ENCODE measurements at regions not wholly inside any gene's neighbourhood (a gene's known extent, or its start where the extent isn't known, plus 50 kb on each side); places are given as distances from the start of the nearest gene placed in this dataset.

DNA sequence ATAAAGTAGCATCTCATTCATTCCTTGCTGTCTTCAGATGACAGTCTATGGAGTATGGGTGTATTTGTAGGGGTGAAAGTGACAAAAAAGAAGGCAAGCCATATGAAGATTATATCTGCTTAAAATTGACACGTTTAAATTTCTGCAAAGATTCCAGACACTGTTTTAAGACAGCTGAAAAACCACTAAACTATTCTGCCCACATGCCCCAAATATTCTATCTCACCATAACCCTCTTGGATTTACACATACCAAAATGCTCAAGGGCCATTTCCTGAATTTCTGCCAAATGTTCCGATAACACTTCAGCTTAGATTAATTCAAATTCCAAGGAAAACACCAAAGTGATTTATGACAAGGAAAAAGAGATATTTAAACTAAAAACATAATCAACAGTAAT, 99.9 kb upstream of the IL6 start:
- Histone ChIP-seq H3K27ac (no peak overlapping the region), H3K9me3 (replicated peaks) (no peaks in the 10 kb centered on the region), H3K27me3 (replicated peaks) (no peaks in the 10 kb centered on the region), H3K4me3 (no peak overlapping the region), H3K36me3 (no peaks in the 10 kb centered on the region), H3K4me1 (replicated peaks) (no peaks in the 10 kb centered on the region)
- DNase-seq (ENCODE audit: low read depth in 1 of 2, low spot score in 2 of 2) = no peak

DNA sequence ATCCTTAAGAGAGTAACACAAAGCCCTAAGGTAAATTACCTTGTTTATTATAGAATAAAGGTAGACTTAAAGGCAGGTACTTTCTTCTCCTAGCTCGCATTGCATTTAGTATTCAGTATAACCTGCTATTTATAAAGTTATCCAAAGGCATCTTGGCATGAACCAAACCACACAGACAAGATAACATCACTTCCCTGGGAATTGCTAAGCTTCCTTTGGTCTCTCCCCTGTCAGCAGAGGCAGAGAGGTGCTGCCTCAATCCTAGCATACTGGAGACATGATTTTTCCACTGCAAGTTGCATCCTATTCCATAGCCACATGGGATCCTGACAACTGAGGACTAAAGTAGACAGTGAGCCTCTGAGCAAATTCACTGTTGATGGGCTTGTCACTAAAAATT, 101.7 kb upstream of the IL6 start:
- Histone ChIP-seq H3K4me3 (no peak overlapping the region), H3K27ac (no peak overlapping the region), H3K27me3 (replicated peaks) (no peaks in the 10 kb centered on the region), H3K9me3 (replicated peaks) (no peaks in the 10 kb centered on the region), H3K4me1 (replicated peaks) (no peaks in the 10 kb centered on the region), H3K36me3 (no peaks in the 10 kb centered on the region)
- no peak for DNase-seq (ENCODE audit: low read depth in 1 of 2, low spot score in 2 of 2)

DNA sequence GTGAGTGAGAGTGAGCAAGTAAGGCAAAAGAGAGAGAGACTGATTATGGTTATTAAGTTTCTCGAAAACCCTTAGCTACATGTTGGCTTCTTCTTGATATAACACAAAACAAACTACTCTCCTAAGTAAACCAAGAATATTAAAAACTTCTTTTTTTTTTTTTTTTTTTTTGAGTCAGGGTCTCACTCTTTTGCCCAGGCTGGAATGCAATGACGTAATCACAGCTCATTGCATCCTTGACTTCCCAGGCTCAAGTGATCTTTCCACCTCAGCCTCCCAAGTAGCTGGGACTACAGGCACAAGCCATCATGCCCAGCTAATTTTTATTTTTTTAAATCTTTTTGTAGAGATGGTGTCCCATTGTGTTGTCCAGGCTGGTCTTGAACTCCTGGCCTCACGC, 102.2 kb upstream of the IL6 start:
- Histone ChIP-seq H3K4me3 (no peak overlapping the region), H3K9me3 (replicated peaks) (no peaks in the 10 kb centered on the region), H3K4me1 (replicated peaks) (no peaks in the 10 kb centered on the region), H3K27ac (no peak overlapping the region), H3K36me3 (no peaks in the 10 kb centered on the region), H3K27me3 (replicated peaks) (no peaks in the 10 kb centered on the region)
- no peak for DNase-seq (ENCODE audit: low read depth in 1 of 2, low spot score in 2 of 2)

DNA sequence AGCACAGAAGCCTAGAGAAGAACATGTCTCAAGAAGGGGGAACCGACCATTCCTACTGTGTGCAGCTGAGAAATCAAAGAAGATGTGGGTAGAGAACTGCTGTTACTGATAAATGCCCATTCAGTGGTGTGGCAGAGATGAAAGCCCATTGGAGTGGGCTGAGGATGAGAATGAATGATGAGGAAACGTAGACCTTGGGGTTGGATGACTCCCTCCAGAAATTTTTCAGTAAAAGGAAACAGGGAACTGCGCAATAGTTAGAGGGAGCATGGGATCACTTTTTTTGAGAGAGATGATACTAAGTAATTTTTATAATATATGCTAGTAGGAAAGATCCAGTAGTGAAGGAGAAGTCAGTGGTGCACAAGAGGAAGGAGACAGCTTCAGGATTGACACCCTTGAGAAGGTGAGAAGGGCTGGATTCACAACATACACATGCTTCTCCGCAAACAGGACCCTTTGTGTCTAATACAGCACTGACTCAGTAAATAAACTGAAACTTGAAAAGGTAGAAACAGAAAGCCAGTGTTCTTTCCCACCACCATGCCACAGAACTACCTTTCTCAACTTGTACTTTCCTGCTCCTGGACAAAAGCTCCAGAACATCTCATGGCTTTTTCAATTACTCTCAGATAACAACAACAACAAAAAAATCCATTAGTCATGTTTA, 104.7 kb upstream of the IL6 start:
- H3K36me3 ChIP-seq = no peaks in the 10 kb centered on the region
- H3K9me3 ChIP-seq (replicated peaks) = 0 out of 2 replicates have a peak, but pooled peaks cover 3% of the 10 kb centered on the region
- no peak overlapping the region for H3K27ac ChIP-seq
- H3K27me3 ChIP-seq (replicated peaks) = no peaks in the 10 kb centered on the region
- H3K4me3 ChIP-seq = no peak overlapping the region
- H3K4me1 ChIP-seq (replicated peaks) = no peaks in the 10 kb centered on the region
- DNase-seq (ENCODE audit: low read depth in 1 of 2, low spot score in 2 of 2) = no peak

DNA sequence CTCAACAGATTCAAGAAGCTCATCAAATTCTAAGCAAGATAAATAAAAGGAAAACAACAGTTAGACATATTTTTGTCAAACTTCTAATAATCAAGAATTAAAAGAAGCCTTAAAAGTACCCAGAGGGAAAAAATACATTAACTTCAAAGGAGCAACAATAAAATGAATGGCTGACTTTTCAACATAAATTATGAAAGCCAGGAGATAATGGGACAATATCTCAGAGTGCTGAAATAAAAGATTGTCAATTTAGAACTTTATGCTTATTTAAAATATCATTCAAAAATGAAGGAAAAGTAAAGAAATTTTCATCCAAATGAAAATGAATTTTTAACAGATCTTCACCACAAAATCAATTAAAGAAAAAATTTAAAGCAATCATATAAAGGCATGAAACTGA, 108.5 kb upstream of the IL6 start:
- Histone ChIP-seq H3K27me3 (replicated peaks) (no peaks in the 10 kb centered on the region), H3K4me3 (no peak overlapping the region), H3K9me3 (replicated peaks) (0 out of 2 replicates have a peak, but pooled peaks cover 3% of the 10 kb centered on the region), H3K4me1 (replicated peaks) (no peaks in the 10 kb centered on the region), H3K27ac (no peak overlapping the region), H3K36me3 (no peaks in the 10 kb centered on the region)
- DNase-seq (ENCODE audit: low read depth in 1 of 2, low spot score in 2 of 2) = no peak

DNA sequence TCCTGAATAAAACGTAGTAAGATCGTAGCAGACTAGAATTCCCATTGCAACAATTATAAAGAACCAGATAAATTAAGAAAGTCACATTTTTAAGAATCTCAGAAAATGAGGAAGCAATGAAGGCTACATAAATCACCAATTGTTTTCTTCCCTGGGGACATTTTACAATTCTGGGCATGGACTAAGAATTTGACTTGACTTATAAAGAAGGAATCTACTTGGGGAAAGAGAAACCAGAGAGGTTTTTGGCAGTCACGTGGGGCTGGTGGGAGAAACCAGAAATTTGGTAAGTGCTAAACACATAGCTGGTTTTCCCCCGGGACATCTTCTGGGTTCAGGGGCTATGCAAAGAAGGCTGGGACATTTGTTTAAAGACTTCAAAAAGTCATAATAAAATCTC, 109.8 kb upstream of the IL6 start:
- no peaks in the 10 kb centered on the region for H3K4me1 ChIP-seq (replicated peaks)
- H3K27ac ChIP-seq = no peak overlapping the region
- no peak for DNase-seq (ENCODE audit: low read depth in 1 of 2, low spot score in 2 of 2)

DNA sequence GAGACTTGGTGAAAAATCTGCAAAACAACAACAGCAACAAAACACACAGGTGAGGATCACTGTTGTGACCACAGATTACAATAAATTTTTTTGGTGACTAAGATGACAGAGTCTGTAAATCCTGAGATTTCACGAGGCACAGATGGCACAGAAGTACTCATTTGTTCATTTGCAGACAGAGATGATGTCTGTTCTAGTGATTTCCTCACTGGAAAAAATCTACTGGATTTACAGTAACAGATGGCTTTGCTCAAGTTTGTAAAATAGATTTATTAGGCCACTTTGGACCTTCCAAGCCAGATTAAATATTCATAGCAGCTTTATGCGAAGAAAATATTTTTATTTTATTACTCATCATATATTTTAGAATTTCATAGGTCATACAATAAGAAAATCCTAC, 113.5 kb upstream of the IL6 start:
- Histone ChIP-seq H3K27me3 (replicated peaks) (no peaks in the 10 kb centered on the region), H3K27ac (no peak overlapping the region), H3K9me3 (replicated peaks) (0 out of 2 replicates have a peak, but pooled peaks cover 2% of the 10 kb centered on the region), H3K36me3 (no peaks in the 10 kb centered on the region), H3K4me3 (no peak overlapping the region), H3K4me1 (replicated peaks) (peaks cover 14% of the 10 kb centered on the region)
- DNase-seq (ENCODE audit: low read depth in 1 of 2, low spot score in 2 of 2) = no peak

More for the DNA sequence above, 109.8 kb upstream of the IL6 start:
- Histone ChIP-seq H3K4me3 (no peak overlapping the region), H3K27me3 (replicated peaks) (no peaks in the 10 kb centered on the region), H3K9me3 (replicated peaks) (0 out of 2 replicates have a peak, but pooled peaks cover 3% of the 10 kb centered on the region), H3K36me3 (no peaks in the 10 kb centered on the region)

DNA sequence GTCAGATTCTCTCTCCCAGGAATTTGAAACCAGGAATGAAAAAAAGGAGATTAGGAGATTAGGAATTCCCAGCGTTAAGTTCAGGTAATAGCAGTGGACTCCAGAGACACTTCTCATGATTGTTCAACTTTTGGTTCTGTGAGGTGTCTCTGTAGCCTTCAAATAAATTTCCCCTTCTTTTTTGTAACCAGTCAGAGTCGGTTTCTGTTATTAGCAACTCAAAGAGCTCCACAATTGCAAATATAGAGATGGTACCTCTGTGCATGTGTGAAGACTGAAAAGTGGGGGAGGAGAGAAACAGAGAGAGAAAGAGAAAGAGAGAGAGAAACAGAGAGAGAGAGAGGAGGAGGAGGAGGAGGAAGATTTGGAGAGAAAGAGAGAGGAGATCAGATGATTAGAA, 112.8 kb upstream of the STEAP1B start:
- H3K27me3 ChIP-seq (replicated peaks) = no peaks in the 10 kb centered on the region
- no peaks in the 10 kb centered on the region for H3K36me3 ChIP-seq
- H3K4me1 ChIP-seq (replicated peaks) = peaks cover 14% of the 10 kb centered on the region
- no peaks in the 10 kb centered on the region for H3K9me3 ChIP-seq (replicated peaks)
- no peak for DNase-seq (ENCODE audit: low read depth in 1 of 2, low spot score in 2 of 2)
- no peak overlapping the region for H3K4me3 ChIP-seq
- no peak overlapping the region for H3K27ac ChIP-seq

DNA sequence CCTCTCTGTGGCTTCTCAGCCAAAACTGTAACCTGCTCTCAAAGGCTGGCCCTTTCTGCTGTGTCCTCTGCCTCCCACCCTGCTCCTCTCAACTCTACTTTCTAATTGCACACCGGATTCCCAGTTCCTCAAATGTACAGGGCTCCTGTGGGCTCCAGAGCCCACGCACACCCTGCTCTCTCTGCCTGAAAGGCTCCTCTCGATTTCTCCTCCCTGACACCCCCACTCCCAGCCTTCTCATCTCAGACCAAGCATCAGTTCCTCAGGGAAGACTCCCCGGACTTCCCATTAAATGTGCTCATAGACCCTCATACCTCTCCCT, 111.7 kb upstream of the STEAP1B start:
- H3K4me1 ChIP-seq (replicated peaks) = peaks cover 18% of the 10 kb centered on the region
- no peaks in the 10 kb centered on the region for H3K9me3 ChIP-seq (replicated peaks)
- no peaks in the 10 kb centered on the region for H3K27me3 ChIP-seq (replicated peaks)
- DNase-seq (ENCODE audit: low read depth in 1 of 2, low spot score in 2 of 2) = no peak
- no peaks in the 10 kb centered on the region for H3K36me3 ChIP-seq
- no peak overlapping the region for H3K27ac ChIP-seq
- no peak overlapping the region for H3K4me3 ChIP-seq

DNA sequence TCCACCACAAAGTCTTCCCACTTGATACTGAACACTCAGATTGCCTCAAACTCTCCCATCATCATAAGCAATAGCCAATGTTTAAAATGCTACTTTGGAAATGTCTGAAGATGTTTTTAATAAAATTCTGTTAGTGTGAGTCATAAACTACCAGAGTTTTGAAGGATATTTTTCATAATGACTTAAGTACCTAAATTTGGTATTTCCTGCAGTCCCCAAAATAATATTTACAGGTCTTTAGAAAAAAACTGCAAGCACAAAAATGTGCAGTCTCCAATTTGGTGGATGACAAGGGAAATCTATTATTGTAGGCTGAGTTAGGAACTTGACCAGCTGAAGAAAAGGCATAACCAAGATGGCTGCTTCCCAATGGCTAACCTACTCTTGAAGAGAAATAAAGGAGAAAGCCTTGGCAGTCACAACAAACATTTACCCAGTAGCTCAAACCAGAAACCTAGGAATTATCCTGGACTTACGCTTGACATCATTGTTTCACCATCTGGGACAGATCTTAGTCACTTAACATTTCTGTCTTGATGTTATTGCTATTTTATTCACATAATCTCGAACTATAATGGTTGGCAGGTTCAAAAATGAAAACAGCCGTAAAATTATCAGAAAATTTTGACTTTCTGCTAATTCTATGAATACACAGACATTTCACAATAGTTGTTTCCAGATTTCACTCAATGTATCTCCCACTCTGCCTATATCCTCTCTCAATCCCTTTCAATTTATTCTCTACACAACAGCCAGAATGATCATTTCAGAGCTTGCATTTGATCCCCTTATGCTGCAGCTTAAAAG, 111.2 kb upstream of the STEAP1B start:
- H3K27me3 ChIP-seq (replicated peaks) = no peaks in the 10 kb centered on the region
- no peak overlapping the region for H3K4me3 ChIP-seq
- no peak for DNase-seq (ENCODE audit: low read depth in 1 of 2, low spot score in 2 of 2)
- no peaks in the 10 kb centered on the region for H3K9me3 ChIP-seq (replicated peaks)
- peak overlapping the region; percentile 10; the same call in 1 of the 2 replicates for H3K27ac ChIP-seq
- H3K4me1 ChIP-seq (replicated peaks) = peaks cover 18% of the 10 kb centered on the region
- no peaks in the 10 kb centered on the region for H3K36me3 ChIP-seq

DNA sequence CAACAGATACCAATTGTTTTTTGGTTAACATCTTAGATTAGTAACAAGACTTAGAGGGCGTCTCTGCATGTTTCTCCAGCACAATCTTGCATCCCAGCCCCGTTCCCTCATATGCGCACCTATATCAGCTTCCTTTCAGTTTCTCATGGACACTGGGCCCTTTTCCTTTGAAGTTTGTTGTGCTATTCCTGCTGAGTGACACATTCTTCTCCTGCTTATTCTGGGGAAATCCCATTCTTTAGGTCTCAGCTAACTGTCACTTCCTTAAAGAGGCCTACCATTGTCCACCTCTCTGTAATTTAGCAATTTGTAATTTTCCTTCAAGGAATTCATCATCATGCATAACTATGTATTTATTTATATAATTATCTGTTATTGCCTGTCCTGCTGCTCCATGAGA, 110.3 kb upstream of the STEAP1B start:
- Histone ChIP-seq H3K27me3 (replicated peaks) (no peaks in the 10 kb centered on the region), H3K9me3 (replicated peaks) (no peaks in the 10 kb centered on the region), H3K36me3 (no peaks in the 10 kb centered on the region), H3K4me3 (no peak overlapping the region), H3K4me1 (replicated peaks) (peaks cover 18% of the 10 kb centered on the region), H3K27ac (peak overlapping the region; percentile 10; the same call in 1 of the 2 replicates)
- DNase-seq (ENCODE audit: low read depth in 1 of 2, low spot score in 2 of 2) = no peak

DNA sequence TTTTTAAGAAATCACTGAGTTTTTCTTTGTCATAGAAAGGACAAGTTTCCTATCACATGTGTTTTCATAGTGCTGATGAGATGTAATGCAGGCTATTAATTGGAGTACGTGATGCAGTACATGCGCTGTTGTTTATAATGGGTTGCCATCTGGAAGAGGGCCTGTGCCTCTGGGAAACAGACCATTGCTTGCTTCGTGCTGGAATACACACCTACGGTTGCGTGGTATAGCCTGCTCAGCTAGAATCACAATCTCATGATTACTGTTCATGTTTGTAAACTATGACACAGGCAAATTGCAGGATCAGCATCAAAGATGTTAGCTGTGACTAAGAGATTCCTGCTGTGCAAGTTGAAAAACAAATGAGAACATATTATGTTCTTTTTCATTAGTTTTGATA, 107.2 kb upstream of the STEAP1B start:
- no peaks in the 10 kb centered on the region for H3K36me3 ChIP-seq
- no peak for DNase-seq (ENCODE audit: low read depth in 1 of 2, low spot score in 2 of 2)
- H3K27ac ChIP-seq = no peak overlapping the region
- H3K4me3 ChIP-seq = no peak overlapping the region
- H3K4me1 ChIP-seq (replicated peaks) = peaks cover 18% of the 10 kb centered on the region
- H3K9me3 ChIP-seq (replicated peaks) = no peaks in the 10 kb centered on the region
- H3K27me3 ChIP-seq (replicated peaks) = no peaks in the 10 kb centered on the region

DNA sequence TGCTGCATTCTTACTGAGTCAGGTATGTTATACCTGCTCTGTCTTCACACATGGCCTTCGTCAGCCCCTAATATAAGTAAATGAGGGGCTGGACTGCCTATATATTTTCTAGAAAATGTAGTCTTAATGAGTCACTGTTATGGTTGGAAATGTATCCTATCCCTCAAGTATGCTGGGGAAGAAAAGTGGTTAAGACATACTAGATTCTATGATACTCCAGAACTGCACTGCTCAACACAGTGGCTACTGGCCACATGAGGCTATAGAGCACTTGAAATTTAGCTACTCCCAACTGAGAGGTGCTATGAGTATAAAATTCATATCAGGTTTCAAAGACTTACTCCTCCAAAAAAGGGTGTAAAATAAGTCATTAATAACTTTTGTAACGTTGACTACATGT, 104.3 kb upstream of the STEAP1B start:
- no peak for DNase-seq (ENCODE audit: low read depth in 1 of 2, low spot score in 2 of 2)
- Histone ChIP-seq H3K27me3 (replicated peaks) (no peaks in the 10 kb centered on the region), H3K4me1 (replicated peaks) (peaks cover 9% of the 10 kb centered on the region), H3K36me3 (no peaks in the 10 kb centered on the region), H3K9me3 (replicated peaks) (no peaks in the 10 kb centered on the region), H3K4me3 (no peak overlapping the region), H3K27ac (no peak overlapping the region)

DNA sequence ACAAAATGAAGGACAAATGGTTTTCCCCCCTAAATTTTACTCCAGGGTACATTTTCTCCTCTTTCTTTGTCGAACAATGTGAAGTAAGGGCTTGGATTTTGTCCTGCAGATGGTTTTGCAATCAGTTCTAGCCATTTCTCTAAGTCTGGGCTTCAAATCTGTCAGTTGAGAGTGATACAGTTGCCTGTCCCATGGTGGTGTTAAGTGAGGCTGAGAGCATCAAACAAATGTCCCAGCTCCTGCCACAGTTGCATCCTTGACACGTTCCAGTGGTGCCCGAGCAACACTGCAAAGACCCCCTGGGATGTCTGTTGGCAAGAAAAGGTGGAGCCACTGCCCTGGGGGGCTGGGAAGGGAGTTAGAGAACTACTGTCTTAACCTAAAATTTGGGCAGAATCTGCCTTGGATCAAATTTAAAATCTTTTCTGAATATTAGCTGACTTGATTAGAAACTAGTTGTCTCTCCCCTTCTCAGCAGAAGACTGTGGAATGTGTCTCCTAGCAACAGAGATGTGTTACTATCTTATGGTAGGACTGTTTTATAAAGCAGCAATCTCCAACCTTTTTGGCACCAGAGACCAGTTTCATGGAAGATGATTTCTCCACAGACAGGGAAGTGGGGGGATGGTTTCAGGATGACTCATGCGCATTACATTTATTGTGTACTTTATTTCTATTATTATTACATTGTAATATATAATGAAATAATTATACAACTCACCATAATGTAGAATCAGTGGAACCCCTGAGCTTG, 102.0 kb upstream of the STEAP1B start:
- no peak overlapping the region for H3K27ac ChIP-seq
- H3K27me3 ChIP-seq (replicated peaks) = no peaks in the 10 kb centered on the region
- no peak overlapping the region for H3K4me3 ChIP-seq
- no peak for DNase-seq (ENCODE audit: low read depth in 1 of 2, low spot score in 2 of 2)
- H3K4me1 ChIP-seq (replicated peaks) = peaks cover 16% of the 10 kb centered on the region
- H3K36me3 ChIP-seq = no peaks in the 10 kb centered on the region
- H3K9me3 ChIP-seq (replicated peaks) = no peaks in the 10 kb centered on the region

All from SJSA1 (cell line).